ENCODE measurements at regions not wholly inside any gene's neighbourhood (a gene's known extent, or its start where the extent isn't known, plus 50 kb on each side); places are given as distances from the start of the nearest gene placed in this dataset.
"Not testable (repeated sequence)": the region's sequence is repeated elsewhere in the genome, so short reads cannot be mapped to it uniquely, and the experiment has no call there.

GRCh38 chrX:22589845-22590244, 317.1 kb downstream of the CBLL2 start:
- Histone ChIP-seq H3K4me2 (ENCODE audit: extremely low read depth, insufficient read depth, low read length) (no peak overlapping the region), H3K36me3 (ENCODE audit: control insufficient read depth, insufficient read depth, low read length) (no peaks in the 10 kb centered on the region), H3K4me1 (ENCODE audit: control insufficient read depth, extremely low read depth, insufficient read depth, low read length) (no peaks in the 10 kb centered on the region), H3K9me3 (ENCODE audit: control insufficient read depth, insufficient read depth, low read depth, low read length) (no peaks in the 10 kb centered on the region), H3K9ac (ENCODE audit: insufficient read depth, low read length) (no peak overlapping the region), H3K27ac (ENCODE audit: insufficient read depth, low read length) (no peak overlapping the region), H3K79me2 (ENCODE audit: control insufficient read depth, insufficient read depth, low read length) (no peaks in the 10 kb centered on the region), H3K4me3 (replicated peaks in 1 of 4; ENCODE audit: control extremely low read depth in 1 of 4, insufficient read depth in 1 of 4, low read depth in 3 of 4, low read length in 4 of 4) (no peak overlapping the region), H3K27me3 (ENCODE audit: control insufficient read depth, insufficient read depth, low read length) (no peaks in the 10 kb centered on the region), H4K20me1 (ENCODE audit: control insufficient read depth, extremely low read depth, insufficient read depth, low read length) (no peaks in the 10 kb centered on the region), H2AFZ (ENCODE audit: low read length) (no peak overlapping the region)
- no peak for TF ChIP-seq EZH2 (IDR thresholded peaks at IDR 0.05; ENCODE audit: low read length, missing control alignments)
- no peak for DNase-seq (ENCODE audit: low read depth in 2 of 2)

- Histone ChIP-seq H3K4me3 (replicated peaks in 1 of 4; ENCODE audit: control extremely low read depth in 1 of 4, insufficient read depth in 1 of 4, low read depth in 3 of 4, low read length in 4 of 4) (no peak overlapping the region), H2AFZ (ENCODE audit: low read length) (no peak overlapping the region), H3K36me3 (ENCODE audit: control insufficient read depth, insufficient read depth, low read length) (no peaks in the 10 kb centered on the region), H4K20me1 (ENCODE audit: control insufficient read depth, extremely low read depth, insufficient read depth, low read length) (no peaks in the 10 kb centered on the region), H3K4me1 (ENCODE audit: control insufficient read depth, extremely low read depth, insufficient read depth, low read length) (no peaks in the 10 kb centered on the region), H3K27me3 (ENCODE audit: control insufficient read depth, insufficient read depth, low read length) (no peaks in the 10 kb centered on the region), H3K4me2 (ENCODE audit: extremely low read depth, insufficient read depth, low read length) (no peak overlapping the region), H3K9me3 (ENCODE audit: control insufficient read depth, insufficient read depth, low read depth, low read length) (no peaks in the 10 kb centered on the region), H3K27ac (ENCODE audit: insufficient read depth, low read length) (no peak overlapping the region), H3K9ac (ENCODE audit: insufficient read depth, low read length) (no peak overlapping the region), H3K79me2 (ENCODE audit: control insufficient read depth, insufficient read depth, low read length) (no peaks in the 10 kb centered on the region)
- DNase-seq (ENCODE audit: low read depth in 2 of 2), result no peak
- TF ChIP-seq CTCF (conservative IDR thresholded peaks at IDR 0.05 in 1 of 2, IDR thresholded peaks at IDR 0.05 in 1 of 2; ENCODE audit: low read depth in 1 of 2, low read length in 2 of 2), result no peak
- TF ChIP-seq EZH2 (IDR thresholded peaks at IDR 0.05; ENCODE audit: low read length, missing control alignments), result no peak
Observed at GRCh38 chrX:22594766-22595165, 322.1 kb downstream of the CBLL2 start.

- no peak overlapping the region for H3K27ac ChIP-seq (ENCODE audit: insufficient read depth, low read length)
- no peaks in the 10 kb centered on the region for H3K79me2 ChIP-seq (ENCODE audit: control insufficient read depth, insufficient read depth, low read length)
- no peaks in the 10 kb centered on the region for H3K4me1 ChIP-seq (ENCODE audit: control insufficient read depth, extremely low read depth, insufficient read depth, low read length)
- H3K27me3 ChIP-seq (ENCODE audit: control insufficient read depth, insufficient read depth, low read length), result no peaks in the 10 kb centered on the region
- no peak overlapping the region for H3K9ac ChIP-seq (ENCODE audit: insufficient read depth, low read length)
- no peak overlapping the region for H3K4me3 ChIP-seq (replicated peaks in 1 of 4; ENCODE audit: control extremely low read depth in 1 of 4, insufficient read depth in 1 of 4, low read depth in 3 of 4, low read length in 4 of 4)
- no peaks in the 10 kb centered on the region for H3K9me3 ChIP-seq (ENCODE audit: control insufficient read depth, insufficient read depth, low read depth, low read length)
- TF ChIP-seq CTCF (conservative IDR thresholded peaks at IDR 0.05 in 1 of 2, IDR thresholded peaks at IDR 0.05 in 1 of 2; ENCODE audit: low read depth in 1 of 2, low read length in 2 of 2), result no peak
- no peak for TF ChIP-seq EZH2 (IDR thresholded peaks at IDR 0.05; ENCODE audit: low read length, missing control alignments)
- H4K20me1 ChIP-seq (ENCODE audit: control insufficient read depth, extremely low read depth, insufficient read depth, low read length), result no peaks in the 10 kb centered on the region
- no peak overlapping the region for H2AFZ ChIP-seq (ENCODE audit: low read length)
- H3K4me2 ChIP-seq (ENCODE audit: extremely low read depth, insufficient read depth, low read length), result no peak overlapping the region
- no peak for DNase-seq (ENCODE audit: low read depth in 2 of 2)
- H3K36me3 ChIP-seq (ENCODE audit: control insufficient read depth, insufficient read depth, low read length), result no peaks in the 10 kb centered on the region
Observed at GRCh38 chrX:22603060-22603459, 330.3 kb downstream of the CBLL2 start.

GRCh38 chrX:22609452-22609851, 336.7 kb downstream of the CBLL2 start:
- not testable (repeated sequence) for H3K79me2 ChIP-seq (ENCODE audit: control insufficient read depth, insufficient read depth, low read length); H3K4me1 ChIP-seq (ENCODE audit: control insufficient read depth, extremely low read depth, insufficient read depth, low read length); DNase-seq (ENCODE audit: low read depth in 2 of 2); H3K4me3 ChIP-seq (replicated peaks in 1 of 4; ENCODE audit: control extremely low read depth in 1 of 4, insufficient read depth in 1 of 4, low read depth in 3 of 4, low read length in 4 of 4); H4K20me1 ChIP-seq (ENCODE audit: control insufficient read depth, extremely low read depth, insufficient read depth, low read length); H3K27me3 ChIP-seq (ENCODE audit: control insufficient read depth, insufficient read depth, low read length); H2AFZ ChIP-seq (ENCODE audit: low read length); H3K4me2 ChIP-seq (ENCODE audit: extremely low read depth, insufficient read depth, low read length); H3K9me3 ChIP-seq (ENCODE audit: control insufficient read depth, insufficient read depth, low read depth, low read length); H3K27ac ChIP-seq (ENCODE audit: insufficient read depth, low read length); H3K9ac ChIP-seq (ENCODE audit: insufficient read depth, low read length); H3K36me3 ChIP-seq (ENCODE audit: control insufficient read depth, insufficient read depth, low read length)

Data from fibroblast of lung (primary cell).